ENCODE measurements at regions not wholly inside any gene's neighbourhood (a gene's known extent, or its start where the extent isn't known, plus 50 kb on each side); places are given as distances from the start of the nearest gene placed in this dataset.

GRCh38 chr5:63524281-63524680 is 438.0 kb downstream of the HTR1A start:
- TF ChIP-seq ETV1 (tag; conservative IDR thresholded peaks at IDR 0.05; ENCODE audit: low read depth) (no peak), ZNF449 (CRISPR knock-in tag; IDR thresholded peaks at IDR 0.05) (no peak), ZNF253 (CRISPR knock-in tag; conservative IDR thresholded peaks at IDR 0.05) (no peak), RFX5 (IDR thresholded peaks at IDR 0.05; ENCODE audit: low read depth, low read length) (no peak), THRA (IDR thresholded peaks at IDR 0.05) (no peak)
- TF ChIP-seq, protein P1, sequence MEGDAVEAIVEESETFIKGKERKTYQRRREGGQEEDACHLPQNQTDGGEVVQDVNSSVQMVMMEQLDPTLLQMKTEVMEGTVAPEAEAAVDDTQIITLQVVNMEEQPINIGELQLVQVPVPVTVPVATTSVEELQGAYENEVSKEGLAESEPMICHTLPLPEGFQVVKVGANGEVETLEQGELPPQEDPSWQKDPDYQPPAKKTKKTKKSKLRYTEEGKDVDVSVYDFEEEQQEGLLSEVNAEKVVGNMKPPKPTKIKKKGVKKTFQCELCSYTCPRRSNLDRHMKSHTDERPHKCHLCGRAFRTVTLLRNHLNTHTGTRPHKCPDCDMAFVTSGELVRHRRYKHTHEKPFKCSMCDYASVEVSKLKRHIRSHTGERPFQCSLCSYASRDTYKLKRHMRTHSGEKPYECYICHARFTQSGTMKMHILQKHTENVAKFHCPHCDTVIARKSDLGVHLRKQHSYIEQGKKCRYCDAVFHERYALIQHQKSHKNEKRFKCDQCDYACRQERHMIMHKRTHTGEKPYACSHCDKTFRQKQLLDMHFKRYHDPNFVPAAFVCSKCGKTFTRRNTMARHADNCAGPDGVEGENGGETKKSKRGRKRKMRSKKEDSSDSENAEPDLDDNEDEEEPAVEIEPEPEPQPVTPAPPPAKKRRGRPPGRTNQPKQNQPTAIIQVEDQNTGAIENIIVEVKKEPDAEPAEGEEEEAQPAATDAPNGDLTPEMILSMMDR (IDR thresholded peaks at IDR 0.05 in 2 of 3, conservative IDR thresholded peaks at IDR 0.05 in 1 of 3; ENCODE audit: insufficient read depth in 2 of 3, low read depth in 1 of 3, low read length in 3 of 3), result no peak

All from K562 (cell line).